GM12878 (cell line): ENCODE measurements at regions not wholly inside any gene's neighbourhood (a gene's known extent, or its start where the extent isn't known, plus 50 kb on each side); places are given as distances from the start of the nearest gene placed in this dataset.

ENCODE experiments used
- ATAC-seq: fragments of 200-7000 bp; cut with Tn5 transposase; 3 replicates; pipeline ENCODE4 v1.9.1; 2020; ENCODE audit warnings: mild to moderate bottlenecking, moderate library complexity
- BruUV-seq: library from RNA; stranded (reverse); fragments of 400-500 nt; replicated peaks from 2 replicates; lab custom pipeline; 2021; lab: Mats Ljungman, UMichigan
- CTCF ChIA-PET: fragments of 300-600 bp; sonication (Branson Sonifier 250); formaldehyde crosslinking; extraction: SDS; loops from one replicate; lab custom pipeline; 2021; ENCODE audit warnings: inconsistent platforms; lab: Yijun Ruan, JAX
- POLR2A ChIA-PET: fragments of 350-600 bp; formaldehyde crosslinking; extraction: SDS; loops from one replicate; lab custom pipeline; 2021; ENCODE audit warnings: inconsistent platforms; lab: Charles Lee
- RAD21 ChIA-PET: fragments of 300-600 bp; sonication (Branson Sonifier 250); formaldehyde crosslinking; loops from one replicate; lab custom pipeline; 2023; ENCODE audit warnings: antibody characterized with exemption; ENCODE audit not compliant: unreplicated experiment; lab: Charles Lee
- SMC1A ChIA-PET: fragments of 300-600 bp; sonication (Branson Sonifier 250); formaldehyde crosslinking; loops from one replicate; lab custom pipeline; 2023; ENCODE audit not compliant: unreplicated experiment, uncharacterized antibody; lab: Charles Lee
- DNase-seq: peaks from one replicate; pipeline ENCODE4 v3.0.0-alpha.2; 2011; ENCODE audit warnings: low read depth, low spot score
- FAIRE-seq: peaks from 3 replicates; lab custom pipeline; 2011; peaks lifted over from hg19 to GRCh38; lab: Jason Lieb, UNC
- H2AFZ ChIP-seq: 2 replicates; pipeline ENCODE4 v1.6.0; 2011; ENCODE audit warnings: low read depth, low read length, control low read depth; ENCODE audit not compliant: control insufficient read depth
- H3K27ac ChIP-seq: 2 replicates; pipeline ENCODE4 v1.5.1; 2011; ENCODE audit warnings: control low read depth; ENCODE audit not compliant: control insufficient read depth, insufficient read depth
- H3K27me3 ChIP-seq, 2 experiments: replicated peaks in 1 of 2; 2 replicates each; pipeline versions ENCODE4 v1.6.0 to v1.6.1; 2011; ENCODE audit warnings: low read length in 1 of 2; ENCODE audit not compliant: control insufficient read depth in 2 of 2, insufficient read depth in 2 of 2
- H3K36me3 ChIP-seq, 2 experiments: 2 replicates each; pipeline ENCODE4 v1.5.1; 2011; ENCODE audit warnings: low read length in 1 of 2; ENCODE audit not compliant: control insufficient read depth in 2 of 2, insufficient read depth in 2 of 2
- H3K4me1 ChIP-seq: 2 replicates; pipeline ENCODE4 v1.6.1; 2011; ENCODE audit warnings: mild to moderate bottlenecking, low read length, moderate library complexity, mixed read lengths; ENCODE audit not compliant: control insufficient read depth, insufficient read depth
- H3K4me2 ChIP-seq: 2 replicates; pipeline ENCODE4 v1.6.0; 2011; ENCODE audit warnings: control low read depth; ENCODE audit not compliant: control insufficient read depth, insufficient read depth
- H3K4me3 ChIP-seq: fragments of 200-600 bp; sonication (generic); 2 replicates; pipeline ENCODE4 v1.5.1; 2016
- H3K79me2 ChIP-seq: 2 replicates; pipeline ENCODE4 v1.6.0; 2011; ENCODE audit warnings: low read length; ENCODE audit not compliant: control insufficient read depth, insufficient read depth
- H3K9ac ChIP-seq: 2 replicates; pipeline ENCODE4 v1.8.0; 2011; ENCODE audit warnings: low read length, control low read depth, mixed read lengths; ENCODE audit not compliant: control insufficient read depth, insufficient read depth
- H3K9me3 ChIP-seq: replicated peaks from 3 replicates; pipeline ENCODE4 v1.5.1; 2011; ENCODE audit warnings: mild to moderate bottlenecking, low read length; ENCODE audit not compliant: control insufficient read depth, insufficient read depth
- H4K20me1 ChIP-seq: 2 replicates; pipeline ENCODE4 v1.6.0; 2011; ENCODE audit not compliant: control insufficient read depth, insufficient read depth
- CBX5 ChIP-seq: sonication (generic); IDR thresholded peaks from 2 replicates; pipeline ENCODE4 v1.6.1; 2016; ENCODE audit warnings: low read depth, moderate library complexity, mild to moderate bottlenecking, inconsistent platforms
- EGR1 ChIP-seq, 2 experiments: IDR thresholded peaks; 1 replicate in 1 of 2; 2 replicates in 1 of 2; pipeline ENCODE4 v1.6.1; 2011 to 2012; ENCODE audit warnings: low read depth in 2 of 2, low read length in 2 of 2, borderline replicate concordance in 1 of 2, mild to moderate bottlenecking in 1 of 2, moderate library complexity in 1 of 2
- FOXK2 ChIP-seq: fragments of 450-650 bp; IDR thresholded peaks from 2 replicates; pipeline ENCODE4 v1.6.1; 2017; ENCODE audit warnings: mild to moderate bottlenecking, moderate library complexity
- IRF4 ChIP-seq: IDR thresholded peaks from 2 replicates; pipeline ENCODE4 v1.6.1; 2011; ENCODE audit warnings: low read depth, low read length
- JUNB ChIP-seq: IDR thresholded peaks from 2 replicates; pipeline ENCODE4 v1.6.1; 2016; ENCODE audit warnings: antibody characterized with exemption, mild to moderate bottlenecking
- MTA2 ChIP-seq: fragments of 450-650 bp; IDR thresholded peaks from 2 replicates; pipeline ENCODE4 v1.6.1; 2016; ENCODE audit warnings: low read depth, mild to moderate bottlenecking, moderate library complexity
- MTA3 ChIP-seq: IDR thresholded peaks from 2 replicates; pipeline ENCODE4 v1.6.1; 2012; ENCODE audit warnings: low read length, inconsistent platforms, borderline replicate concordance
- NFXL1 ChIP-seq: fragments of 450-650 bp; IDR thresholded peaks from 2 replicates; pipeline ENCODE4 v1.6.1; 2017; ENCODE audit warnings: antibody characterized with exemption, mild to moderate bottlenecking, borderline replicate concordance
- SPI1 ChIP-seq: IDR thresholded peaks from 2 replicates; pipeline ENCODE4 v1.6.1; 2011; ENCODE audit warnings: low read depth, mild to moderate bottlenecking, low read length, moderate library complexity, borderline replicate concordance; ENCODE audit not compliant: insufficient read depth
- TCF12 ChIP-seq: IDR thresholded peaks from 2 replicates; pipeline ENCODE4 v1.6.1; 2011; ENCODE audit warnings: low read depth, mild to moderate bottlenecking, low read length
- USF1 ChIP-seq: IDR thresholded peaks from 2 replicates; pipeline ENCODE4 v1.6.1; 2011; ENCODE audit warnings: borderline replicate concordance, low read depth, mild to moderate bottlenecking, moderate library complexity, mixed read lengths, low read length; ENCODE audit not compliant: insufficient read depth; ENCODE audit errors: extremely low read length
- WGBS: methylation state at CpG from one replicate; pipeline ENCODE4 v1.1.6; 2016; ENCODE audit warnings: low lambda C conversion rate; ENCODE audit not compliant: insufficient replicate concordance, insufficient coverage; ENCODE audit errors: missing lambda C conversion rate; 5-methylcytosine and 5-hydroxymethylcytosine counted together
- in situ Hi-C: fragments of 300-500 bp; cut with MboI; formaldehyde crosslinking; loops from 9 replicates; pipeline ENCODE4 v1.14.3; 2018; ENCODE audit warnings: mixed read lengths
- intact Hi-C: fragments of 100-400 bp; cut with micrococcal nuclease; formaldehyde crosslinking; loops from one replicate; pipeline ENCODE4 v1.14.2; 2022; ENCODE audit not compliant: unreplicated experiment

GRCh38 chr2:139259422-139260051 is 479.3 kb upstream of the NXPH2 start (continued):
- TF ChIP-seq NFXL1: no peak

- CTCF ChIA-PET: interaction anchor here (1.2 to 1.7 kb wide), 2 partner anchors 10 to 41 kb away, joined by 3 to 4 read pairs; no protein-coding TSS in a partner anchor
- Histone ChIP-seq H3K4me1 (no peaks in the 10 kb centered on the region), H2AFZ (no peak overlapping the region)
- TF ChIP-seq EGR1 (IDR thresholded peaks at IDR 0.05; ENCODE audit: borderline replicate concordance in 1 of 2, low read depth in 2 of 2, low read length in 2 of 2) (no peak), MTA3 (no peak), FOXK2 (no peak), USF1 (no peak), TCF12 (no peak), IRF4 (no peak), CBX5 (no peak), JUNB (no peak), MTA2 (no peak), SPI1 (no peak)
- TF ChIP-seq, all 136 proteins: peak for 0
- ChIA-PET POLR2A (no interaction called here), RAD21 (no interaction called here), SMC1A (no interaction called here)
- DNase-seq (no peak), ATAC-seq (no peak), FAIRE-seq (no peak)
- Histone ChIP-seq H3K9ac (no peak overlapping the region), H3K27ac (no peak overlapping the region), H3K4me3 (no peak overlapping the region), H3K9me3 (no peaks in the 10 kb centered on the region), H3K4me2 (no peak overlapping the region), H3K27me3 (no peaks in the 10 kb centered on the region), H3K36me3 (no peaks in the 10 kb centered on the region), H4K20me1 (no peaks in the 10 kb centered on the region), H3K79me2 (no peaks in the 10 kb centered on the region)
- BruUV-seq: no TSS peak
- in situ Hi-C loops (no loop called here), intact Hi-C loops (no loop called here)
- WGBS: 10% methylated on average over 3 of the region's 3 CpGs
Observed at GRCh38 chr2:139241286-139241685, 461.1 kb upstream of the NXPH2 start.
